ENCODE measurements at regions not wholly inside any gene's neighbourhood (a gene's known extent, or its start where the extent isn't known, plus 50 kb on each side); places are given as distances from the start of the nearest gene placed in this dataset.
A peak's percentile ranks its signal among the peaks of the same experiment; 100 is the strongest.

DNA sequence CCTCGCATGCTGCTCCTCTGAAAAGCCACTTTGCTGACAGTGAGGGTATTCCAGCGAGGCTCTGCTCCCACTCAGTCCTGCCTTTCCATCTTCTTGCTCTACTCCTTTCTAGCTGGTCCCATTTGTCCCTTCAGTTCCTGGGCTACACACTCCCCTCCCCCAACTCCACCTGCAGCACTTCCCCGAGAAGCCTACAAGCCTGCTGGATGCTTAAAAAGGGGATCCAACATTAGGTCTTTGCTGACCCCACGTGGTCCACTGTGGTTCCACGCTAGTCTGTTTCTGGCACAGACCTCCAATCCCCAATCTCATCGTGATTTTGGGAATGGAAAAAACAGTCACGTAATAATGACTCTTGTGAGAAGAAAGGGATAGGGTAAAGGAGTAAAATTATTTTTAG, 121.6 kb upstream of the SNX19 start:
- intact Hi-C loops (cut with micrococcal nuclease; ENCODE audit: unreplicated experiment) (loop anchor here (5.0 kb wide), 1 partner anchor 116 kb away; no protein-coding TSS in a partner anchor), in situ Hi-C loops (cut with HindIII; ENCODE audit: low pct_unique_long_range_greater_than_20kb, low sequenced_read_pairs) (no loop called here)
- H3K4me1 ChIP-seq (ENCODE audit: control insufficient read depth, insufficient read depth, low read length), result no peaks in the 10 kb centered on the region
- POLR2A ChIA-PET, result no interaction called here
- no peaks in the 10 kb centered on the region for H3K36me3 ChIP-seq (ENCODE audit: control insufficient read depth, insufficient read depth, low read length)
- H3K27me3 ChIP-seq (ENCODE audit: control insufficient read depth, insufficient read depth, low read length), result peaks cover 8% of the 10 kb centered on the region
- no peak for DNase-seq (ENCODE audit: low read depth, low spot score)
- CTCF ChIA-PET, result no interaction called here
- no peak; the same call in 1 of the 2 replicates for ATAC-seq
- H3K9me3 ChIP-seq (ENCODE audit: control insufficient read depth, insufficient read depth, low read depth, low read length), result no peaks in the 10 kb centered on the region
- TF ChIP-seq POLR2AphosphoS5 (IDR thresholded peaks at IDR 0.05; ENCODE audit: low read depth, low read length) (no peak), SIN3A (IDR thresholded peaks at IDR 0.05; ENCODE audit: borderline replicate concordance, insufficient read depth, low read depth, low read length) (no peak), TCF7L2 (IDR thresholded peaks at IDR 0.05; ENCODE audit: low read depth, low read length) (no peak)
- TF ChIP-seq, protein P1, sequence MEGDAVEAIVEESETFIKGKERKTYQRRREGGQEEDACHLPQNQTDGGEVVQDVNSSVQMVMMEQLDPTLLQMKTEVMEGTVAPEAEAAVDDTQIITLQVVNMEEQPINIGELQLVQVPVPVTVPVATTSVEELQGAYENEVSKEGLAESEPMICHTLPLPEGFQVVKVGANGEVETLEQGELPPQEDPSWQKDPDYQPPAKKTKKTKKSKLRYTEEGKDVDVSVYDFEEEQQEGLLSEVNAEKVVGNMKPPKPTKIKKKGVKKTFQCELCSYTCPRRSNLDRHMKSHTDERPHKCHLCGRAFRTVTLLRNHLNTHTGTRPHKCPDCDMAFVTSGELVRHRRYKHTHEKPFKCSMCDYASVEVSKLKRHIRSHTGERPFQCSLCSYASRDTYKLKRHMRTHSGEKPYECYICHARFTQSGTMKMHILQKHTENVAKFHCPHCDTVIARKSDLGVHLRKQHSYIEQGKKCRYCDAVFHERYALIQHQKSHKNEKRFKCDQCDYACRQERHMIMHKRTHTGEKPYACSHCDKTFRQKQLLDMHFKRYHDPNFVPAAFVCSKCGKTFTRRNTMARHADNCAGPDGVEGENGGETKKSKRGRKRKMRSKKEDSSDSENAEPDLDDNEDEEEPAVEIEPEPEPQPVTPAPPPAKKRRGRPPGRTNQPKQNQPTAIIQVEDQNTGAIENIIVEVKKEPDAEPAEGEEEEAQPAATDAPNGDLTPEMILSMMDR (IDR thresholded peaks at IDR 0.05), result no peak
- TF ChIP-seq, protein P2, sequence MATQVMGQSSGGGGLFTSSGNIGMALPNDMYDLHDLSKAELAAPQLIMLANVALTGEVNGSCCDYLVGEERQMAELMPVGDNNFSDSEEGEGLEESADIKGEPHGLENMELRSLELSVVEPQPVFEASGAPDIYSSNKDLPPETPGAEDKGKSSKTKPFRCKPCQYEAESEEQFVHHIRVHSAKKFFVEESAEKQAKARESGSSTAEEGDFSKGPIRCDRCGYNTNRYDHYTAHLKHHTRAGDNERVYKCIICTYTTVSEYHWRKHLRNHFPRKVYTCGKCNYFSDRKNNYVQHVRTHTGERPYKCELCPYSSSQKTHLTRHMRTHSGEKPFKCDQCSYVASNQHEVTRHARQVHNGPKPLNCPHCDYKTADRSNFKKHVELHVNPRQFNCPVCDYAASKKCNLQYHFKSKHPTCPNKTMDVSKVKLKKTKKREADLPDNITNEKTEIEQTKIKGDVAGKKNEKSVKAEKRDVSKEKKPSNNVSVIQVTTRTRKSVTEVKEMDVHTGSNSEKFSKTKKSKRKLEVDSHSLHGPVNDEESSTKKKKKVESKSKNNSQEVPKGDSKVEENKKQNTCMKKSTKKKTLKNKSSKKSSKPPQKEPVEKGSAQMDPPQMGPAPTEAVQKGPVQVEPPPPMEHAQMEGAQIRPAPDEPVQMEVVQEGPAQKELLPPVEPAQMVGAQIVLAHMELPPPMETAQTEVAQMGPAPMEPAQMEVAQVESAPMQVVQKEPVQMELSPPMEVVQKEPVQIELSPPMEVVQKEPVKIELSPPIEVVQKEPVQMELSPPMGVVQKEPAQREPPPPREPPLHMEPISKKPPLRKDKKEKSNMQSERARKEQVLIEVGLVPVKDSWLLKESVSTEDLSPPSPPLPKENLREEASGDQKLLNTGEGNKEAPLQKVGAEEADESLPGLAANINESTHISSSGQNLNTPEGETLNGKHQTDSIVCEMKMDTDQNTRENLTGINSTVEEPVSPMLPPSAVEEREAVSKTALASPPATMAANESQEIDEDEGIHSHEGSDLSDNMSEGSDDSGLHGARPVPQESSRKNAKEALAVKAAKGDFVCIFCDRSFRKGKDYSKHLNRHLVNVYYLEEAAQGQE (IDR thresholded peaks at IDR 0.05; ENCODE audit: insufficient read depth in 1 of 2, low read depth in 2 of 2, low read length in 1 of 2), result no peak
- H3K27ac ChIP-seq (ENCODE audit: low read length), result no peak overlapping the region
- H3K4me3 ChIP-seq (ENCODE audit: low read depth in 2 of 2, low read length in 2 of 2), result no peak overlapping the region
- no TSS peak for BruUV-seq (replicated peaks)

DNA sequence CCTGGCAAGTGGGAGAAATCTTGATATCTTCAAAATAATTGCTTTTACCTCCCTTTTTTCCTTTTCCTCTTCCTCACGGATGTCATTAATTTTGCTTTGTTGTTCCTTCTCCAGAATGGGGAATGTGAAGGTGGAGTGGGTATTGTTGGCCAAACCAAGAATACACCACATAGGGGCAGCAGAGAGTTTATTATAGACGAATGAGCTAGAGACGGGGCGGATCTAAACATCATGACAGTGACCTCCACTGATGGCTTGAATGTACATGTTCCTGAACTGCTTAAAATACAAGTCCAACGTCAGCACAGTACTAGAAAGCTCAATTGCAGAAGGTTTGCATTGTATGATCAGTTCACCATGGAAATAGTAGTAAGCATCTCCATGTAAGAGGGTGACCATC, 122.3 kb upstream of the SNX19 start:
- CTCF ChIA-PET, result no interaction called here

More for the DNA sequence above, 122.3 kb upstream of the SNX19 start:
- no peak for DNase-seq (ENCODE audit: low read depth, low spot score)
- peak; percentile 76; the same call in 1 of the 2 replicates for ATAC-seq
- no peaks in the 10 kb centered on the region for H3K4me1 ChIP-seq (ENCODE audit: control insufficient read depth, insufficient read depth, low read length)
- no peaks in the 10 kb centered on the region for H3K9me3 ChIP-seq (ENCODE audit: control insufficient read depth, insufficient read depth, low read depth, low read length)
- intact Hi-C loops (cut with micrococcal nuclease; ENCODE audit: unreplicated experiment) (loop anchor here (5.0 kb wide), 1 partner anchor 116 kb away; no protein-coding TSS in a partner anchor), in situ Hi-C loops (cut with HindIII; ENCODE audit: low pct_unique_long_range_greater_than_20kb, low sequenced_read_pairs) (no loop called here)
- peaks cover 8% of the 10 kb centered on the region for H3K27me3 ChIP-seq (ENCODE audit: control insufficient read depth, insufficient read depth, low read length)
- H3K4me3 ChIP-seq (ENCODE audit: low read depth in 2 of 2, low read length in 2 of 2), result no peak overlapping the region
- TF ChIP-seq POLR2AphosphoS5 (IDR thresholded peaks at IDR 0.05; ENCODE audit: low read depth, low read length), result no peak
- TF ChIP-seq, protein P1 (IDR thresholded peaks at IDR 0.05), result peak; percentile 42
- TF ChIP-seq, protein P2 (IDR thresholded peaks at IDR 0.05; ENCODE audit: insufficient read depth in 1 of 2, low read depth in 2 of 2, low read length in 1 of 2), result no peak
- no peak for TF ChIP-seq TCF7L2 (IDR thresholded peaks at IDR 0.05; ENCODE audit: low read depth, low read length)
- TF ChIP-seq SIN3A (IDR thresholded peaks at IDR 0.05; ENCODE audit: borderline replicate concordance, insufficient read depth, low read depth, low read length), result no peak
- BruUV-seq (replicated peaks), result no TSS peak
- POLR2A ChIA-PET, result no interaction called here
- no peak overlapping the region for H3K27ac ChIP-seq (ENCODE audit: low read length)
- no peaks in the 10 kb centered on the region for H3K36me3 ChIP-seq (ENCODE audit: control insufficient read depth, insufficient read depth, low read length)
